ENCODE measurements at regions not wholly inside any gene's neighbourhood (a gene's known extent, or its start where the extent isn't known, plus 50 kb on each side); places are given as distances from the start of the nearest gene placed in this dataset.

DNA sequence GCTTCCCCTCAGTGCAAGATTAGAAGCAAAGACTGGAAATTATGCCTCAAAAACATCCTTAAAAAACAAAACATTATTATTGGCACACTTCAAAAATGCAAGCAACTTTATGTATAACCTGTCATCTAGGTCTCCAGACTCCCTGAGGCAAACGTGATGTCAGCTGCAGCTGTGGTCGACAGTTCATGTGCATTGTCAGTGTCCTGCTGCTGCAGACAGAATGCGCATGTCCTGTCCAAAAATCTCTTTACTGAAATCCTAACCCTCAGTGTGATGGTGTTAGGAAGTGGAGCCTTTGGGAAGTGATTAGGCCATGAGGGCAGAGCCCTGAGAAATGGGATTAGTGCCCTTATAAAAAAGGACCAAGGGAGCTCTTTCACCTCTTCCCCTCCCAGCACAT is 126.9 kb downstream of the CYRIA start:
- H3K9me3 ChIP-seq (ENCODE audit: low read depth, low read length): no peaks in the 10 kb centered on the region
- H3K27me3 ChIP-seq (ENCODE audit: insufficient read depth, low read length): peaks cover 5% of the 10 kb centered on the region
- no peaks in the 10 kb centered on the region for H3K4me1 ChIP-seq (ENCODE audit: insufficient read depth, low read length)
- no peak overlapping the region for H3K4me3 ChIP-seq (ENCODE audit: low read length)

DNA sequence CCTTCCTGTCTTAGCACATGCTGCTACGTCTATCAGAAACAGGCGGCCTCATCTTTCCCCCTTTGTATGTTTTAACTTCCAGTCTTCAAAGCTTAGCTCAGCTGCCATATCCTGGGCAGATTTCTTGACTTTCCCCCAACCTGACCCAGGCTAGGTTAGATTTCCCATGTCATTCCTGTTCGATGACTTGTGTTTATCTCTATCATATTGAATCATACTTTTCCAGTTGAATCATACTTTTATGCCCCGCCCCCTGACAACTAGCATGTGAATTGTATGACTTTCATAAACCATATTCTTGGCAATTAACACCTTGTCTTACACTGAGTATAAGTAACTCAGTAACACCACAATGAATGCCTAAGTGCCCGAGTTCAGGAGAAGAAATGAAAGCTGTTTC is 128.3 kb downstream of the CYRIA start:
- Histone ChIP-seq H3K27me3 (ENCODE audit: insufficient read depth, low read length) (peaks cover 5% of the 10 kb centered on the region), H3K4me3 (ENCODE audit: low read length) (no peak overlapping the region), H3K9me3 (ENCODE audit: low read depth, low read length) (no peaks in the 10 kb centered on the region), H3K4me1 (ENCODE audit: insufficient read depth, low read length) (no peaks in the 10 kb centered on the region)

DNA sequence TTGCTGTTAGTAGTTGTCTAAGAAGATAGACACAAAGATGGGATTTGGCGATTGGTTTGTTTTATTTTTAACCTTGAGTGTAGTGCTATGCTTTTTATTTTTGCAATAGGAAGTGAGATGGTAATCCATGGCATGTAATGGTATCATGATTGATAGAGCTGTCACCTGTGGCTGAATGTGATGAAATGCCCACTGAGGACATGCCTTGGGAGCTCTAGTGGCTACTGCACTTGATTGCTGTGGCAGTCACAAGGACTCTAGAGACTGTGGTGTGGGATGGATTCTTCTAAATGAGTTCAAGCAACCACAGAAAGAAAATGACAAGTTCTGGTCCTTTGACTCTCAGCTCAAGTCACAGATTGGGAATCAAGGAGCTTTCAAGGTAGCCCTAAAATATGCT is 139.4 kb downstream of the CYRIA start:
- no peaks in the 10 kb centered on the region for H3K27me3 ChIP-seq (ENCODE audit: insufficient read depth, low read length)
- H3K9me3 ChIP-seq (ENCODE audit: low read depth, low read length): no peaks in the 10 kb centered on the region
- H3K4me1 ChIP-seq (ENCODE audit: insufficient read depth, low read length): no peaks in the 10 kb centered on the region
- H3K4me3 ChIP-seq (ENCODE audit: low read length): no peak overlapping the region

DNA sequence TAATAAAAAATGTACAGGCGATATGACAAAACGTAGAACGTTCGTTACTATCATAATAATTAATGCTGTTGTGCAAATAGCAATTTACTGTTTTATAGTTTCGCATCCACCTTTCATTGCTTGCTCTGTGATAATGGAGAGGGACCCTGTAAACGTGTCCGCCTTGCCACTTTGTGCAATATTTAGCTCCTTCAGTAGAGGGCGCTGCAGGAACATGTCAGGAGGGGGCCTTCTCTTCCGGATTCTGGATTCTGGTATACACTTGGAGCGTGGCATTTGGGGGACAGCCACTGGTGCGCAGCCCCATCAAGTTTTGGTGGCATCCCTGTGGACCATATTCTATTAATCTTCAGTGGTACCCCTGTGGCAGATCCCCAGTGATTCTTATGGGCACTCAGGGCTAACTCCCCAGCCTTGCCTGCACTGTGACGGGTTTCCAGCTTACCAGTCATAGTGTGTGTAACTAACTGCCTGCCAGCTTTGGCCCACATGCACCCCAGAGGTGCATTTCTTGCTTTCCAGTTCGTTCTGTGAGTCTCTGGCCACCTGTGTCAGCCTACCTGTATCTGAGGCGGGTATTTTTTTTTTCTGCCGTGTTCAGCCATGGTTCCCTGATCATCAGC is 140.3 kb downstream of the CYRIA start:
- H3K9me3 ChIP-seq (ENCODE audit: low read depth, low read length): no peaks in the 10 kb centered on the region
- H3K4me1 ChIP-seq (ENCODE audit: insufficient read depth, low read length): no peaks in the 10 kb centered on the region
- H3K27me3 ChIP-seq (ENCODE audit: insufficient read depth, low read length): no peaks in the 10 kb centered on the region
- H3K4me3 ChIP-seq (ENCODE audit: low read length): no peak overlapping the region

DNA sequence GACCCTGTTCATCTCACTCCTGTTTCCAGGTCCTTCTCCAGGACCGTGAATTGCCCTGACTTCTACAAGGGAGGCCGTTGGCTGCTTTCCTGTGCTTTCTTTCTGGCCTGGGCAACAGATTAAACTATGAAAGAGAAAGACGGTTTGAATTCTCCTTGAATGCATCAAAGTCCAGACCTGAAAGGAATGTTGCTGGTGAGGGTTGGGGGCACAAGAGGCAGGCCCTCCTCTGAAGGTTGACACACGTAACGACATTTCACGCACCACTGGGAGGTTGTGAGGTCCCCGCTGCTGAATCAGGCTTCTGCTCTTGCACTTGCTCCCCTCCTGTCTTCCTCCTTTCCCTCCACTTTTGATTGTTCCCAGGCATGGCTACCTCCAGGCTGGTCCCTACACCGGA is 141.9 kb downstream of the CYRIA start:
- Histone ChIP-seq H3K4me3 (ENCODE audit: low read length) (no peak overlapping the region), H3K9me3 (ENCODE audit: low read depth, low read length) (no peaks in the 10 kb centered on the region), H3K4me1 (ENCODE audit: insufficient read depth, low read length) (no peaks in the 10 kb centered on the region), H3K27me3 (ENCODE audit: insufficient read depth, low read length) (no peaks in the 10 kb centered on the region)

DNA sequence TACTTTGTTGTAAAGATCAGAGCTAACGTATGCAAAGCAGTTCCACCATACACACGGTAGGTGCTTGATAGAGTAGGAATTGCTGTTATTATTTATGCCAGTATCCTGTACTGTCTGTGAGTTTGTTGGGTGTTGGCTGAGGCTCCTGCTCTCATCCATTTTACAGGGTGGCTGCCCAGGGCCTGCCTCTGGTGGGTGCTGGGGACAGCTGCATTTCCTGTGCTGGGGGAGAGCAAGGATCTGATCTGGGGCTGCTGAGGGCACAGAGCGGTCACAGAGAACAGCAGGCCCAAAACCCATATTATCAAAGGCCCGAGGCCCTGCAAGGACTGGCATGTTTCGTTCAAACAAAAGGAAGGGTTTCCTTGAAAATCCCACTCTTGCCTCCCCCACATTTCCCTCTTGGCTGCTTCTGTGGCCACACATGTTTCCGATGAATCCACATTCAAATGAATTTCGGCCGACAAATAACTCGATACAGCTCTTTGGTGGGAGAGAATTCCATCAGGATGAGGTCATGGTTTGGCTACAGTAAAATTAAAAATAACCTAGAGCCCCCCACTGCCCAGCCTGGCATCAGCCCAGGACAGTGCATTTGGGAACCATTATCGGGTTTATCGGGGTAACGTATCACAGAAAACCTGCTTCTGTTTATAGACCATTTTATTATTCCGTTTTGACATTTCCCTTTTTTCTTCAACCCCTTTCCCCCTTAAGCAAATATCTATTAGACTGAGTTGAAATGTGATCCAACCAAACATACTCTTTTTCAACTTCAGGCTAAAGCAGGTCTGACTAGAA is 143.4 kb downstream of the CYRIA start:
- Histone ChIP-seq H3K27me3 (ENCODE audit: insufficient read depth, low read length) (no peaks in the 10 kb centered on the region), H3K4me3 (ENCODE audit: low read length) (no peak overlapping the region), H3K4me1 (ENCODE audit: insufficient read depth, low read length) (no peaks in the 10 kb centered on the region), H3K9me3 (ENCODE audit: low read depth, low read length) (no peaks in the 10 kb centered on the region)

DNA sequence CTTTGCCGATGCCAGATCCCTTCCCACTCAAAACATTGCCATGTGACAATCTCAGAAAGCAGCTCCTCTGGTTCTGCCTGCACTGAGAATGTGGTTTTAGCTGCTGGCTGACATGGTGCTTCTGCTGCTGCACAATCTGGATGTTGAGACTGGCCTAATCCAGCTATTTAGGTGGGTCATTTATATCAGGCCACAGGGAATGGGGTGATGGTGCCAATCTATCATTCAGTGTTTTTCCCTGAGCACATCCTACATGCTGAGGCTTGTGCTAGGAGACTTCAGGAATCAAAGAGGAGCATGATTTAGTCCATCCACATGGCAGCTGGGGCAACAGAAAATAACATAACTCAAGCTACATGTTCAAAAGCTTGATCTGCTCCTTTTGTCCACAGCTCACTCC is 144.7 kb downstream of the CYRIA start:
- Histone ChIP-seq H3K9me3 (ENCODE audit: low read depth, low read length) (no peaks in the 10 kb centered on the region), H3K4me3 (ENCODE audit: low read length) (no peak overlapping the region), H3K27me3 (ENCODE audit: insufficient read depth, low read length) (no peaks in the 10 kb centered on the region), H3K4me1 (ENCODE audit: insufficient read depth, low read length) (no peaks in the 10 kb centered on the region)

DNA sequence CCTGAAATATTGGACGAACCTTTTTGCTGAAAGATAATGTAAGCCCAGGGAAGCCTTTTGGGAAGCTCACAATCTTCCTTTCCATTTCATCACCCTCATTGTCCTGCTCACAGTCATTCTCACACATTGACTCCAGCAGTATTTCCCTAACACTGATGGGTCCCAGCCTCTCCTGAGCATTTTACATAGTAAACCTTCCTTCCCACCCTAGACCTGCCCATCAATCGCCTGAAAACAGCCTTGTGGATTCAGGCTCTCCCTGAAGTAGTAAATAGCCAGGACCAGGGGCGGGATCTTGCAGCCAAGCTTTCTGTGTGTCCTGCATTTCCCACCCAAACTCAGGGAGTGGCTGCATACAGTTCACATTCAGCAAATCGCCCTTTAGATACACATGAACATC is 149.9 kb downstream of the CYRIA start:
- H3K27me3 ChIP-seq (ENCODE audit: insufficient read depth, low read length): peaks cover 3% of the 10 kb centered on the region
- H3K4me3 ChIP-seq (ENCODE audit: low read length): no peak overlapping the region
- no peaks in the 10 kb centered on the region for H3K4me1 ChIP-seq (ENCODE audit: insufficient read depth, low read length)
- no peaks in the 10 kb centered on the region for H3K9me3 ChIP-seq (ENCODE audit: low read depth, low read length)

DNA sequence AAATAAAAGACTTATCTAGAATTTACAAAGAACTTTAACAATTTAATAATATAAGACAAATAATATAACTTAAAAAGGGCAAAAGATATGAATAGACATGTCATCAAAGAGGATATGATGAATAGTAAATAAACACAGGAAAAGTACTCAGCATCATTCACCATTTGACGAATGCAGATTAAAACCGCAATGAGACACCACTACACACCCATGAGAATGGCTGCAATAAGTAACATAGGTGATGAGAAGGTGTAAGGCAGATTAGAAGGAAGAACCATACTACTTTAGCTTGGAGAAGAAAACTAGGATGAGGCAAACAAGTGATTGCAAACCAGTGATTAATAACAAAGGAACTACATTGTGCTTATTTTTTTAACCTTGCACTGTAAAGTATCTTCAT is 152.0 kb downstream of the CYRIA start:
- Histone ChIP-seq H3K4me3 (ENCODE audit: low read length) (no peak overlapping the region), H3K9me3 (ENCODE audit: low read depth, low read length) (no peaks in the 10 kb centered on the region), H3K27me3 (ENCODE audit: insufficient read depth, low read length) (peaks cover 20% of the 10 kb centered on the region), H3K4me1 (ENCODE audit: insufficient read depth, low read length) (no peaks in the 10 kb centered on the region)

DNA sequence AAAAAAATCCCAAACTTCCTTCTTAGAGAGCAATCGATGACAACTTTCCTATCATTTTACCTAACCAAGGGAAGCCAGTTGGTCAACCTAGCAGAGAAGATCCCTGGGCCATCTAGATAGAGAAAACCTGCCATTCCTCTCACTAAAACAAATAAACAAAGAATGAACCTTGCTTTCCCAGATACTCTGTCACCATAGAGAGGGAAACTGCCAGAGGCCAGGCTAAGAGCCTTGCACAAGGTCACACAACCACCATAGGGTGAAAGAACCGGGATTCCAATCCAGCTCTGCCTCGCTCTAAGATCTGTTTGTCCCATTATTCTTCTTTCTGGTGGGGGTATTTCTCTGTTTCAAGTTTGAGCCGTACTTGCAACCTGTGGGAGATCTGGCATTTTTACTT is 154.6 kb downstream of the CYRIA start:
- Histone ChIP-seq H3K27me3 (ENCODE audit: insufficient read depth, low read length) (peaks cover 29% of the 10 kb centered on the region), H3K4me3 (ENCODE audit: low read length) (no peak overlapping the region)

DNA sequence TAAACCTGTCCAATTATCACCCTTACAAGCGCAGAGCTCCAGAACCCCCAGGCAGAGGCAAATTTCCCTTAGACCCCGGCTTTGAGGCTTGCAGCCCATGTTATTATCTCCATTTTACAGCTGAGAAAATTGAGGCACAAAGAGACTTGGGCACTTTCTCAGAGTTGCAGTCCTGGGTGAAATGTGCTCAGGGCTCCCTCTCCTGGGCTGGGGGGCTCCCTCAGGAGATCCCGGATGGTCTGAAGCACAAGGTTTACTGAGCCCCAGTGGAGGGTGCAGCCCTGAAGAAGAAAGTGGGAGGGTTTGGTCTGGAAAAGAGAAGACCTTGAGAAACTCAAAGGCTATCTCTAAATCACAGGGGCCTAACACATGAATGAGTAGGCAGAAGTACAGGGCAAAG is 156.6 kb downstream of the CYRIA start:
- Histone ChIP-seq H3K9me3 (ENCODE audit: low read depth, low read length) (no peaks in the 10 kb centered on the region), H3K4me3 (ENCODE audit: low read length) (no peak overlapping the region), H3K4me1 (ENCODE audit: insufficient read depth, low read length) (no peaks in the 10 kb centered on the region), H3K27me3 (ENCODE audit: insufficient read depth, low read length) (peaks cover 26% of the 10 kb centered on the region)

More for the DNA sequence above, 154.6 kb downstream of the CYRIA start:
- Histone ChIP-seq H3K4me1 (ENCODE audit: insufficient read depth, low read length) (no peaks in the 10 kb centered on the region), H3K9me3 (ENCODE audit: low read depth, low read length) (no peaks in the 10 kb centered on the region)

DNA sequence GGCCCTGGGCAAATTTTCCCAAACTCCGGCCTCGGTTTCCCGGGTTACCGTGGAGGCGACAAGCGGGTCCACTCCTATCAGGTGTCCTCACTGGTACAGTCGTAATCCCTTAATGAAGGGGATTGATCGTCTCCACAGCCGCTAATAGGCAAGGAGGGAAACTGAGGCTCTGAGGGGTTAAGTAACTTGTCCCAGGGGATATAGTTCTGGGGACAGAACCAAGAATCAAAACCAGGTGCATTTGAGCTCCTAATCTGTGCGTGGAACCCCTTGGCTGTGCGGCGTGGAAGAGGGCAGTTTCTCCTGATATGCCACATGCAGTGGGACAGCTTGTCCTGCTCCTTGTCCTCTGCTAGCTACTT is 157.2 kb downstream of the CYRIA start:
- Histone ChIP-seq H3K4me3 (ENCODE audit: low read length) (no peak overlapping the region), H3K27me3 (ENCODE audit: insufficient read depth, low read length) (peaks cover 26% of the 10 kb centered on the region), H3K4me1 (ENCODE audit: insufficient read depth, low read length) (no peaks in the 10 kb centered on the region), H3K9me3 (ENCODE audit: low read depth, low read length) (no peaks in the 10 kb centered on the region)

DNA sequence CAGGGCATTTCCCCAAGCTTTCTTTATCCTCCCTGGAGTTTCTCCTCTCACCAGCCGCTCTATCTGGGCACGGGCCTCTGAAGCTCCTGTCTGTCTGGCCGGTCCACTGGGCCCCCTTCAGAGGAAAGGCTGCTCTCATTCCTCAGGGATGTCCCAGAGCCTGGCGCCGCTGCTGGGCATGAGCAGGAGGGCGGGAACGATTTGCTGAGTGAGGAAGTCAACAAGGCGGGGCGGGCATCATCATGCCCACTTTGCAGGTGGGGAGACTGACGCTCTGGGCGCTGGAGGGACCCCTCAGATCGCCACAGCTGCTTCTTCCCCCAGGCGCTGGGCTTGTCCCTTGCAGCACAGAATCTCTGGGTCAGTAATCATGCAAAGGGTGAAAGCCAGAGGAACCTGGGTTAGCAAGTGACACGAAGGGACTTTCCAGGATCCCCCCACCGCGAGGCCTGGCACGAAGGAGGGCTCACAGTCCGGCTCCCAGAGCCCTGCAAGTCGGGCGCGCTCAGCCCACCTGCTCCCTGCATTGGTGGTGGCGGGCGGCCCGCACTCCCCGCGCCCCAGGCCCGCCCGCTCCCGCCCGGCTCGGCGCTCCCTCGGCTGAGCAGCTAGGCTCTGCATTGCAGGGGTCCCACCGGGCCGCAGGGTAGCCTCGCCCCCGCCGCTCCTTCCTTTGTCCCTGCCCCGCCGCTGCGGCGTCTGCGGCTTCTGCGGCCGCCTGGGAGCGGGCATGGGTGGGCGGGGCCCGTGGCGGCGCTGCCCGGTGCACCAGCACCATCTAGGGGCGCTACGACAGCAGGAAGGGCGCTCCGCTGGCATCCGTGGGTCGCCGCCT is 157.8 kb downstream of the CYRIA start:
- Histone ChIP-seq H3K4me3 (ENCODE audit: low read length) (no peak overlapping the region), H3K4me1 (ENCODE audit: insufficient read depth, low read length) (no peaks in the 10 kb centered on the region), H3K27me3 (ENCODE audit: insufficient read depth, low read length) (peaks cover 26% of the 10 kb centered on the region), H3K9me3 (ENCODE audit: low read depth, low read length) (no peaks in the 10 kb centered on the region)

DNA sequence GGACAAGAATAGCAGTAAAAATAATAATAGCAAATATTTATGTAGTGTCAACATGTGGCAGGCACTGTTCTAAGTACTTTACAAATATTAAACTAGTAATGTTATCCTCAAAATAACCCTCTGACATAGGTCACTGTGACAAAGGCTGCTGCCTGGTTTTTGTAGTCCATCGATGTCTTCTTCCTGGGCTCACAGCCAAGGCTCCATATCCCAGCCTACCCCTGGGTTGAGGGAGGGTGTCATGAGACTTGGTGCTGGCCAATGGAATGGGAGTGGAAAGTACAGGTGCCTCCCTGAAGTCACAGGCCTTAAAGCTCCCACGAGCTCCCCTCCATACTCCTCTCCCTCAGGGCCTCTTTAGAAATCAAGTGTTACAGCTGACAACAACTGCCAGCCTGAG is 159.3 kb downstream of the CYRIA start:
- no peaks in the 10 kb centered on the region for H3K4me1 ChIP-seq (ENCODE audit: insufficient read depth, low read length)
- peaks cover 26% of the 10 kb centered on the region for H3K27me3 ChIP-seq (ENCODE audit: insufficient read depth, low read length)
- H3K4me3 ChIP-seq (ENCODE audit: low read length): no peak overlapping the region
- no peaks in the 10 kb centered on the region for H3K9me3 ChIP-seq (ENCODE audit: low read depth, low read length)
